ENCODE measurements at regions not wholly inside any gene's neighbourhood (a gene's known extent, or its start where the extent isn't known, plus 50 kb on each side); places are given as distances from the start of the nearest gene placed in this dataset.

- intact Hi-C loops (cut with DNase I), result no loop called here
- Histone ChIP-seq H3K27ac (no peak overlapping the region), H3K36me3 (no peaks in the 10 kb centered on the region), H3K9me3 (peaks cover 0 to 11% (median 0%) of the 10 kb centered on the region in 12 donors), H3K4me1 (no peaks in the 10 kb centered on the region), H3K27me3 (peaks cover 0 to 4% (median 0%) of the 10 kb centered on the region in 9 donors), H3K4me3 (no peak overlapping the region)
- 82 to 93% (median 84%) methylated on average over 16 to 18 of the region's 18 CpGs for WGBS, 4 donors
- ATAC-seq (peak in 1 of 4 donors; percentile 38), DNase-seq (peak in 1 of 5 donors; percentile 6)
- no peak for TF ChIP-seq CTCF (IDR thresholded peaks at IDR 0.05)
- no peak for TF ChIP-seq POLR2A (IDR thresholded peaks at IDR 0.05)
These were observed 232.6 kb downstream of the NDUFA10 start for GRCh38 chr2:239792405-239793084.

GRCh38 chr2:239791526-239792404 is 233.4 kb downstream of the NDUFA10 start:
- Histone ChIP-seq H3K4me1 (no peaks in the 10 kb centered on the region), H3K27ac (no peak overlapping the region), H3K36me3 (no peaks in the 10 kb centered on the region), H3K4me3 (no peak overlapping the region), H3K9me3 (peaks cover 0 to 11% (median 0%) of the 10 kb centered on the region in 12 donors), H3K27me3 (peaks cover 0 to 4% (median 0%) of the 10 kb centered on the region in 9 donors)
- 77 to 79% (median 78%) methylated on average over 18 to 22 of the region's 22 CpGs for WGBS, 4 donors
- peak in 1 of 4 donors; percentile 18 for ATAC-seq
- intact Hi-C loops (cut with DNase I), result no loop called here
- DNase-seq, result peak in 1 of 5 donors; percentile 9
- no peak for TF ChIP-seq CTCF (IDR thresholded peaks at IDR 0.05)
- no peak for TF ChIP-seq POLR2A (IDR thresholded peaks at IDR 0.05)

GRCh38 chr2:239790721-239791120 is 234.4 kb downstream of the NDUFA10 start:
- ATAC-seq (no peak), DNase-seq (peak in 1 of 5 donors; percentile 6)
- intact Hi-C loops (cut with DNase I), result no loop called here
- Histone ChIP-seq H3K4me1 (no peaks in the 10 kb centered on the region), H3K9me3 (peaks cover 0 to 15% (median 2%) of the 10 kb centered on the region in 12 donors), H3K27me3 (peaks cover 0 to 4% (median 0%) of the 10 kb centered on the region in 9 donors), H3K36me3 (no peaks in the 10 kb centered on the region), H3K27ac (no peak overlapping the region), H3K4me3 (no peak overlapping the region)
- TF ChIP-seq POLR2A (IDR thresholded peaks at IDR 0.05) (no peak), CTCF (IDR thresholded peaks at IDR 0.05) (no peak)
- 47 to 61% (median 53%) methylated on average over 9 of the region's 9 CpGs for WGBS, 4 donors

- intact Hi-C loops (cut with DNase I), result no loop called here
- no peak overlapping the region for H3K4me3 ChIP-seq
- DNase-seq, result peak in 1 of 5 donors; percentile 9
These were observed 234.8 kb downstream of the NDUFA10 start for GRCh38 chr2:239790313-239790712.

More at GRCh38 chr2:239790313-239790712, 234.8 kb downstream of the NDUFA10 start:
- TF ChIP-seq POLR2A (IDR thresholded peaks at IDR 0.05), result no peak
- no peak for TF ChIP-seq CTCF (IDR thresholded peaks at IDR 0.05)
- Histone ChIP-seq H3K9me3 (peaks cover 0 to 16% (median under 1%) of the 10 kb centered on the region in 12 donors), H3K36me3 (no peaks in the 10 kb centered on the region), H3K27ac (no peak overlapping the region), H3K27me3 (peaks cover 0 to 4% (median 0%) of the 10 kb centered on the region in 9 donors), H3K4me1 (no peaks in the 10 kb centered on the region)
- ATAC-seq, result no peak
- 72 to 78% (median 76%) methylated on average over 13 of the region's 13 CpGs for WGBS, 4 donors
